Gastroesophageal sphincter (tissue), 3 donors: ENCODE measurements at regions not wholly inside any gene's neighbourhood (a gene's known extent, or its start where the extent isn't known, plus 50 kb on each side); places are given as distances from the start of the nearest gene placed in this dataset.
"Not testable (repeated sequence)": the region's sequence is repeated elsewhere in the genome, so short reads cannot be mapped to it uniquely, and the experiment has no call there.

Experiments used
- CTCF ChIP-seq, 4 experiments: fragments of 200-600 bp in 2 of 4; fragments of 450-650 bp in 2 of 4; sonication (generic) in 1 of 4; IDR thresholded peaks; one replicate each; pipeline ENCODE4 v1.5.1; 2017 to 2019; ENCODE audit warnings: antibody characterized with exemption in 4 of 4, mild to moderate bottlenecking in 2 of 4, moderate library complexity in 2 of 4
- EP300 ChIP-seq: sonication (generic); formaldehyde crosslinking; IDR thresholded peaks from one replicate; pipeline ENCODE4 v1.6.1; 2017; ENCODE audit warnings: antibody characterized with exemption, mild to moderate bottlenecking
- POLR2A ChIP-seq, 2 donors: fragments of 450-650 bp; IDR thresholded peaks; one replicate each; pipeline ENCODE4 v1.6.1; 2017; ENCODE audit warnings: antibody characterized with exemption in 2 of 2, mild to moderate bottlenecking in 2 of 2, moderate library complexity in 1 of 2
- POLR2AphosphoS5 ChIP-seq: sonication (generic); formaldehyde crosslinking; IDR thresholded peaks from one replicate; pipeline ENCODE4 v1.6.1; 2017; ENCODE audit warnings: antibody characterized with exemption

- TF ChIP-seq POLR2A (IDR thresholded peaks at IDR 0.05); CTCF (IDR thresholded peaks at IDR 0.05); EP300; POLR2AphosphoS5: not testable (repeated sequence)
These were observed 196.2 kb downstream of the OTOP1 start for GRCh38 chr4:4030509-4030908.
